Keratinocyte (primary cell): ENCODE measurements at regions not wholly inside any gene's neighbourhood (a gene's known extent, or its start where the extent isn't known, plus 50 kb on each side); places are given as distances from the start of the nearest gene placed in this dataset.

ENCODE experiments used
- CTCF ChIP-seq, 3 experiments: IDR thresholded peaks in 1 of 3; conservative IDR thresholded peaks in 1 of 3; optimal IDR thresholded peaks in 1 of 3; 2 replicates in 2 of 3; 3 replicates in 1 of 3; pipeline versions ENCODE3 to v1.5.1; 2011; ENCODE audit warnings: low read length in 3 of 3, mild to moderate bottlenecking in 3 of 3, moderate library complexity in 2 of 3, control low read depth in 1 of 3, inconsistent platforms in 1 of 3; ENCODE audit not compliant: insufficient read depth in 2 of 3; ENCODE audit errors: extremely low read depth in 1 of 3
- EZH2 ChIP-seq: IDR thresholded peaks from one replicate; pipeline ENCODE4 v1.6.1; 2012; ENCODE audit warnings: inconsistent platforms, mild to moderate bottlenecking, low read length, moderate library complexity

GRCh38 chr19:30630289-30631032 is 258.3 kb downstream of the ZNF536 start:
- TF ChIP-seq CTCF (optimal IDR thresholded peaks at IDR 0.05 in 1 of 3, IDR thresholded peaks at IDR 0.05 in 1 of 3, conservative IDR thresholded peaks at IDR 0.05 in 1 of 3; ENCODE audit: extremely low read depth in 1 of 3, insufficient read depth in 2 of 3, low read length in 3 of 3): no peak
- no peak for TF ChIP-seq EZH2
